GM12873 (cell line): ENCODE measurements at regions not wholly inside any gene's neighbourhood (a gene's known extent, or its start where the extent isn't known, plus 50 kb on each side); places are given as distances from the start of the nearest gene placed in this dataset.

Experiments
- TF ChIP-seq, protein P1 (sequence below): IDR thresholded peaks from 2 replicates; pipeline ENCODE4 v1.5.1; 2012; ENCODE audit warnings: low read depth, mild to moderate bottlenecking, moderate library complexity, low read length, control low read depth; ENCODE audit not compliant: insufficient read depth; ENCODE audit errors: missing control alignments

DNA sequence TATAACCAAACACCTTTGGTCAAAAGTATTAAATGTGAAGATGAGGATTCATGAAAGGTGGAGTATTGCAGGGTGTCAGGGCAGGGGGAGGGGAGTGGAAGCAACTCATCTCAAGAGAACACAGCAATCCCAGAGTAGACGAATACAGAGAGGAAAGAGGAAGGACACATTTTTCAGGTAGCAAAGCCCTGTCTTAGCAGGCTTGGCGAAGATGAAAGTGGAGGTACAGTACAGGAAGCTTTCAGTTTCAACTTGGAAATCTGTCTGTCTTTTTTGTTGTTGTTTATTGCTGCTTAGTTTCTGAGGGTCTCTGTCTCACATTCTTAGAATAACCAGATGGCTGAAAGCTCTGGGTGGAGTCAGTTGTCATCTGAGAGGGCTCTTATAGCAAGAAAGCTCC lies 80.8 kb upstream of the GPR149 start:
- TF ChIP-seq, protein P1, sequence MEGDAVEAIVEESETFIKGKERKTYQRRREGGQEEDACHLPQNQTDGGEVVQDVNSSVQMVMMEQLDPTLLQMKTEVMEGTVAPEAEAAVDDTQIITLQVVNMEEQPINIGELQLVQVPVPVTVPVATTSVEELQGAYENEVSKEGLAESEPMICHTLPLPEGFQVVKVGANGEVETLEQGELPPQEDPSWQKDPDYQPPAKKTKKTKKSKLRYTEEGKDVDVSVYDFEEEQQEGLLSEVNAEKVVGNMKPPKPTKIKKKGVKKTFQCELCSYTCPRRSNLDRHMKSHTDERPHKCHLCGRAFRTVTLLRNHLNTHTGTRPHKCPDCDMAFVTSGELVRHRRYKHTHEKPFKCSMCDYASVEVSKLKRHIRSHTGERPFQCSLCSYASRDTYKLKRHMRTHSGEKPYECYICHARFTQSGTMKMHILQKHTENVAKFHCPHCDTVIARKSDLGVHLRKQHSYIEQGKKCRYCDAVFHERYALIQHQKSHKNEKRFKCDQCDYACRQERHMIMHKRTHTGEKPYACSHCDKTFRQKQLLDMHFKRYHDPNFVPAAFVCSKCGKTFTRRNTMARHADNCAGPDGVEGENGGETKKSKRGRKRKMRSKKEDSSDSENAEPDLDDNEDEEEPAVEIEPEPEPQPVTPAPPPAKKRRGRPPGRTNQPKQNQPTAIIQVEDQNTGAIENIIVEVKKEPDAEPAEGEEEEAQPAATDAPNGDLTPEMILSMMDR = no peak

DNA sequence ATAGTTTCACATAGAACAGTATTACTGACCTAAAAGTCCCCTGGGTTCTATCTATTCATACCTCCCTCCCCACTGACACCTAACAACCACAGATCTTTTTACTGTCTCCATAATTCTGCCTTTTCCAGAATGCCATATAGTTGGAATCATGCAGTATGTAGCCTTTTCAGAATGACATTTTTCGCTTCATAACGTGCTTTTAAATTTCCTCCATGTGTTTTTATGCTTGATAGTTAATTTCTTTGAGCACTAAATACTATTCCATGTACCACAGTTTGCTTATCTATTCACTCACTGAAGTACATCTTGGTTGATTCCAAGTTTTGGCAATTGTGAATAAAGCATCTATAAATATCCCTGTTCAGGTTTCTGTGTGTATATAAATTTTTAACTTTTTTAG lies 77.7 kb upstream of the GPR149 start:
- TF ChIP-seq, protein P1 = no peak

DNA sequence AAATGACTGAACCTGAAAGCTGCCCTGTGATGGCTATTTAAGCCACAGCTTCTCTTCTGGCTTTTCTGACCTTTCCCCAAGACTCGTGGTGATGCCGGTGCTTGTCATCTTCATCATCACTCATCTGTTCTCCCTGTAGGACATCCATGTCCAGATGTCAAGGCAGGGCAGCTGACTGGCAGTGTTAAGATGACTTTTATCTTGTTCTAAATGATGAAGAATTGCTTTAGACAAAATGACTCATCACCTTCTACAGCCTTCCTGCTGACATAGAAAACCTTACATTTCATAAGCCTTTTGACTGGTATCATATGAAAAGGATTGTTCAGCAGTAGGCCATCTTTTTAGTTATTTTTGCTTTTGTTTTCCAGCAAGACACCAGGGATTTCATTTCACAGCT lies 67.0 kb upstream of the GPR149 start:
- TF ChIP-seq, protein P1 = no peak

DNA sequence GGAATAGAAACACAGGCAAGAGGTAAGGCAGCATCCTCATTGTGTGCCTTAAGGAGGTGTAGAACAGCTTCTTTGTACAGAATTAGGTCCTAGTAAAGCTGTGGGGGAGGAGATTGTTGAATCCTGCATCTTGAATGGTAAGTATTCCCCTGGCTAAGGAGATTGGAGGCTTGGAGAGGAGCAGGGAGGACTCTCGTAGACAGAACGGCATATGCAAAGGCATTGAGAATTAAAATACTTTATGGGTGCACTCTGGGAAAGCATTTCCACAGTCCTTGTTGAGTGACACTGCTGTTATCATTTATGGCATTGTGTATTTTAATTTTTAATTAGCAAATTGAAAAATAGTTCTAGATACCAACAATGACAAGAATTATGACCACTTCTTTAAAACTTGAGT lies 66.5 kb upstream of the GPR149 start:
- TF ChIP-seq, protein P1 = no peak

DNA sequence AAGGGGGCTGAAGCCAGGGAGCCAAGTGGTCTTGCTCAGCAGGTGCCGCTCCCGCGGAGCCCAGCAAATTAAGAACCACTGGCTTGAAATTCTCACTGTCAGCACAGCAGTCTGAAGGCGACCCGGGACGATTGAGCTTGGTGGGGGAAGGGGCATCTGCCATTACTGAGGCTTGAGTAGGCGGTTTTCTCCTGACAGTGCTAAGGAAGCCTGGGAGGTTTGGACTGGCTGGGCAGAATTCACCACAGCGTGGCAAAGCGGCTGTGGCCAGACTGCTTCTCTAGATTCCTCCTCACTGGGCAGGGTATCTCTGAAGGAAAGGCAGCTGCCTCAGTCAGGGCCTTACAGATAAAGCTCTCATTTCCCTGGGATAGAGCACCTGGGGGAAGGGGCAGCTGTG lies 57.0 kb upstream of the GPR149 start:
- TF ChIP-seq, protein P1 = no peak

DNA sequence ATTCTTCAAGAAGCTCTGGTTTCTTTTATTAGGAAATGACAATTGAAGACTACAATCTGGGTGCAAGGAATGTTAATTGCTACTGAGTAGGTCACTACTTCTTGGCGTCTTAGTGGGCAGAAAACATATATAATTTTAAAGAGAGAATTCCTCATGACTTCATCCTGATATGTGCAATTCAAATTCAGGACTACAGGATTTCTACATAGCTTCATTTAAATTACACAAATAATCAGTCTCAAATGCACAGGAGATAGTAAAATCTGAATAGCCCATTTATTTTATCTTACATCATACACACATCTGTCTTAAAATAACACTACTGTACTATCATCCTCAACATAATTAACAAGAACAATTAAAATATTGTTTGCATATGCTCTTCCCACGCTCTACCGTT lies 52.5 kb upstream of the GPR149 start:
- TF ChIP-seq, protein P1 = no peak

DNA sequence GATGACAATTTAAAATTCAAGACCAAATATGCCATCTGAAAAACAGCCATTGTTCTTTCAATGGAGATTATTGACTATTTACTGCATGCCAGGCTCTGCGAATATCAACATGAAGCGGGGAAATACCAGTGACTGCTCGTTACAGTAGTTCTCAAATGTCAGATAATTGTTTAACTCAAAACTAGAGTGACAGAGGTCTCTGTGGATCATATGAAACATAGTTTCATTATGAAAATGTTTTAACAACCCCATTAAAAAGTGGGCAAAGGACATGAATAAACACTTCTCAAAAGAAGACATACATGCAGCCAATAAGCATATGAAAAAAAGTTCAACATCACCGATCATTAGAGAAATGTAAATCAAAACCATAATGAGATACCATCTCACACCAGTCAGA lies 50.0 kb upstream of the GPR149 start:
- TF ChIP-seq, protein P1 = no peak
